VCaP (cell line): ENCODE measurements at regions not wholly inside any gene's neighbourhood (a gene's known extent, or its start where the extent isn't known, plus 50 kb on each side); places are given as distances from the start of the nearest gene placed in this dataset.

ENCODE experiments used
- H3K27ac ChIP-seq: fragments of 450-650 bp; 2 replicates; pipeline ENCODE4 v1.5.1; 2017
- CTCF ChIP-seq: fragments of 450-650 bp; conservative IDR thresholded peaks from 2 replicates; pipeline ENCODE4 v1.5.1; 2017; ENCODE audit warnings: mild to moderate bottlenecking, moderate library complexity

GRCh38 chrX:116239944-116240840, 69.6 kb downstream of the AGTR2 start:
- TF ChIP-seq CTCF, result no peak
- peak overlapping the region; percentile 76 for H3K27ac ChIP-seq

GRCh38 chrX:116241001-116241400, 70.5 kb downstream of the AGTR2 start:
- no peak for TF ChIP-seq CTCF
- H3K27ac ChIP-seq, result peak overlapping the region; percentile 76

- no peak for TF ChIP-seq CTCF
- no peak overlapping the region for H3K27ac ChIP-seq
These were observed 72.5 kb downstream of the AGTR2 start for GRCh38 chrX:116243039-116243438.

- no peak for TF ChIP-seq CTCF
- H3K27ac ChIP-seq, result no peak overlapping the region
These were observed 75.7 kb downstream of the AGTR2 start for GRCh38 chrX:116246261-116246660.

GRCh38 chrX:116267511-116268040, 97.0 kb downstream of the AGTR2 start:
- no peak for TF ChIP-seq CTCF
- no peak overlapping the region for H3K27ac ChIP-seq

- TF ChIP-seq CTCF, result no peak
- no peak overlapping the region for H3K27ac ChIP-seq
These were observed 101.8 kb downstream of the AGTR2 start for GRCh38 chrX:116272322-116272721.

- H3K27ac ChIP-seq, result no peak overlapping the region
- TF ChIP-seq CTCF, result no peak
These were observed 102.3 kb downstream of the AGTR2 start for GRCh38 chrX:116272861-116273260.
